Ascending aorta (tissue), 2 donors: ENCODE measurements at regions not wholly inside any gene's neighbourhood (a gene's known extent, or its start where the extent isn't known, plus 50 kb on each side); places are given as distances from the start of the nearest gene placed in this dataset.

Experiments used
- DNase-seq, 2 donors: peaks; one replicate each; pipeline ENCODE4 v3.0.0-alpha.2; 2019; ENCODE audit warnings: low spot score in 2 of 2
- H3K27ac ChIP-seq, 2 donors: fragments of 200-600 bp; sonication (generic); one replicate each; pipeline ENCODE4 v1.5.1; 2016 to 2017; ENCODE audit warnings: mild to moderate bottlenecking in 1 of 2
- H3K27me3 ChIP-seq: fragments of 200-600 bp; sonication (generic); one replicate; pipeline ENCODE4 v1.5.1; 2017
- H3K36me3 ChIP-seq, 2 donors: fragments of 200-600 bp; sonication (generic); one replicate each; pipeline ENCODE4 v1.5.1; 2016
- H3K4me1 ChIP-seq, 2 donors: fragments of 200-600 bp; sonication (generic); one replicate each; pipeline ENCODE4 v1.5.1; 2016 to 2017; ENCODE audit warnings: mild to moderate bottlenecking in 1 of 2
- H3K4me3 ChIP-seq, 2 donors: fragments of 200-600 bp; sonication (generic); one replicate each; pipeline ENCODE4 v1.5.1; 2016 to 2017; ENCODE audit warnings: mild to moderate bottlenecking in 1 of 2
- H3K9me3 ChIP-seq, 2 donors: fragments of 200-600 bp; sonication (generic); one replicate each; pipeline ENCODE4 v1.5.1; 2016
- CTCF ChIP-seq, 3 experiments: fragments of 200-600 bp in 2 of 3; fragments of 450-650 bp in 1 of 3; sonication (generic) in 2 of 3; IDR thresholded peaks; one replicate each; pipeline ENCODE4 v1.5.1; 2016 to 2019; ENCODE audit warnings: antibody characterized with exemption in 3 of 3, mild to moderate bottlenecking in 1 of 3, moderate library complexity in 1 of 3
- intact Hi-C: fragments of 100-400 bp; cut with DNase I; formaldehyde crosslinking; loops from one replicate; pipeline ENCODE4 v1.15.1; 2023

GRCh38 chr3:31210068-31210645, 315.7 kb upstream of the GADL1 start:
- no peak for TF ChIP-seq CTCF (IDR thresholded peaks at IDR 0.05)
- Histone ChIP-seq H3K27ac (no peak overlapping the region), H3K36me3 (no peaks in the 10 kb centered on the region), H3K9me3 (no peaks in the 10 kb centered on the region), H3K4me1 (peaks cover 0 to 1% of the 10 kb centered on the region in 2 donors), H3K27me3 (no peaks in the 10 kb centered on the region), H3K4me3 (no peak overlapping the region)
- intact Hi-C loops: no loop called here
- DNase-seq: no peak

GRCh38 chr3:31213869-31214486, 318.7 kb upstream of the STT3B start:
- Histone ChIP-seq H3K27ac (no peak overlapping the region), H3K27me3 (no peaks in the 10 kb centered on the region), H3K4me1 (no peaks in the 10 kb centered on the region), H3K36me3 (no peaks in the 10 kb centered on the region), H3K9me3 (no peaks in the 10 kb centered on the region), H3K4me3 (no peak overlapping the region)
- no peak for TF ChIP-seq CTCF (IDR thresholded peaks at IDR 0.05)
- intact Hi-C loops: no loop called here
- DNase-seq: no peak

- Histone ChIP-seq H3K27ac (no peak overlapping the region), H3K9me3 (no peaks in the 10 kb centered on the region), H3K36me3 (no peaks in the 10 kb centered on the region), H3K27me3 (no peaks in the 10 kb centered on the region), H3K4me1 (no peaks in the 10 kb centered on the region), H3K4me3 (no peak overlapping the region)
- intact Hi-C loops: no loop called here
- DNase-seq: no peak
- no peak for TF ChIP-seq CTCF (IDR thresholded peaks at IDR 0.05)
These were observed 314.6 kb upstream of the STT3B start for GRCh38 chr3:31218082-31218481.

- H3K4me1 ChIP-seq: no peaks in the 10 kb centered on the region
- H3K27me3 ChIP-seq: no peaks in the 10 kb centered on the region
- H3K36me3 ChIP-seq: no peaks in the 10 kb centered on the region
- no peak for DNase-seq
- intact Hi-C loops: no loop called here
- no peak overlapping the region for H3K27ac ChIP-seq
- TF ChIP-seq CTCF (IDR thresholded peaks at IDR 0.05): no peak
- no peaks in the 10 kb centered on the region for H3K9me3 ChIP-seq
- H3K4me3 ChIP-seq: no peak overlapping the region
These were observed 313.4 kb upstream of the STT3B start for GRCh38 chr3:31219131-31219843.

GRCh38 chr3:31220431-31220830, 312.3 kb upstream of the STT3B start:
- DNase-seq: no peak
- intact Hi-C loops: no loop called here
- Histone ChIP-seq H3K27ac (no peak overlapping the region), H3K4me3 (no peak overlapping the region), H3K9me3 (no peaks in the 10 kb centered on the region), H3K4me1 (no peaks in the 10 kb centered on the region), H3K36me3 (no peaks in the 10 kb centered on the region), H3K27me3 (no peaks in the 10 kb centered on the region)
- no peak for TF ChIP-seq CTCF (IDR thresholded peaks at IDR 0.05)
